ENCODE measurements at regions not wholly inside any gene's neighbourhood (a gene's known extent, or its start where the extent isn't known, plus 50 kb on each side); places are given as distances from the start of the nearest gene placed in this dataset.

GRCh38 chr15:73803806-73804205 is 50.7 kb upstream of the INSYN1 start:
- DNase-seq = no peak

GRCh38 chr15:73805504-73806089 is 52.4 kb upstream of the INSYN1 start:
- DNase-seq = no peak

- no peak for DNase-seq
These were observed 53.7 kb upstream of the INSYN1 start for GRCh38 chr15:73806698-73807483.

GRCh38 chr15:73807865-73808264 is 54.7 kb upstream of the INSYN1 start:
- DNase-seq = no peak

- peak; percentile 16 for DNase-seq
These were observed 56.8 kb upstream of the INSYN1 start for GRCh38 chr15:73809728-73810501.

- DNase-seq = no peak
These were observed 59.8 kb upstream of the INSYN1 start for GRCh38 chr15:73812806-73813465.

GRCh38 chr15:73813589-73813988 is 59.8 kb upstream of the TBC1D21 start:
- no peak for DNase-seq

GRCh38 chr15:73818308-73818985 is 54.9 kb upstream of the TBC1D21 start:
- no peak for DNase-seq

- no peak for DNase-seq
These were observed 52.2 kb upstream of the TBC1D21 start for GRCh38 chr15:73821181-73821580.

- no peak for DNase-seq
These were observed 50.4 kb upstream of the TBC1D21 start for GRCh38 chr15:73822998-73823397.

Data from NCI-H1092 (cell line).